Activated naive CD4-positive, alpha-beta T cell treated with anti-CD3 and anti-CD28 coated beads, Interleukin-2, amount 10 ng/mL, durations not matched to agents 7 days and 5 days (primary cell): ENCODE measurements at regions not wholly inside any gene's neighbourhood (a gene's known extent, or its start where the extent isn't known, plus 50 kb on each side); places are given as distances from the start of the nearest gene placed in this dataset.
"Not testable (repeated sequence)": the region's sequence is repeated elsewhere in the genome, so short reads cannot be mapped to it uniquely, and the experiment has no call there.

ENCODE experiments used
- CTCF ChIA-PET: fragments of 350-600 bp; sonication (Branson Sonifier 250); formaldehyde crosslinking; loops from one replicate; lab custom pipeline; 2021; ENCODE audit warnings: antibody characterized with exemption; lab: Charles Lee
- DNase-seq: peaks from one replicate; pipeline ENCODE4 v3.0.0-alpha.2; 2020
- H3K27ac Mint-ChIP-seq: one replicate; pipeline ENCODE4 v1.8.0; 2021; ENCODE audit warnings: mild to moderate bottlenecking, moderate library complexity, mixed read lengths
- H3K27me3 Mint-ChIP-seq: one replicate; pipeline ENCODE4 v1.8.0; 2021; ENCODE audit warnings: mild to moderate bottlenecking, mixed read lengths
- H3K36me3 Mint-ChIP-seq: one replicate; pipeline ENCODE4 v1.8.0; 2021; ENCODE audit warnings: mixed read lengths
- H3K4me1 Mint-ChIP-seq: one replicate; pipeline ENCODE4 v1.8.0; 2021; ENCODE audit warnings: mixed read lengths
- H3K4me3 Mint-ChIP-seq: one replicate; pipeline ENCODE4 v1.8.0; 2021; ENCODE audit warnings: mild to moderate bottlenecking, moderate library complexity, mixed read lengths
- H3K9me3 Mint-ChIP-seq: one replicate; pipeline ENCODE4 v1.8.0; 2021; ENCODE audit warnings: mixed read lengths

- Mint-ChIP-seq H3K9me3 (no peaks in the 10 kb centered on the region), H3K27ac (no peak overlapping the region), H3K36me3 (no peaks in the 10 kb centered on the region), H3K27me3 (no peaks in the 10 kb centered on the region), H3K4me1 (no peaks in the 10 kb centered on the region), H3K4me3 (no peak overlapping the region)
- no peak for DNase-seq
- CTCF ChIA-PET = interaction anchor here (0.6 to 4.6 kb wide), 23 partner anchors 10 to 1002 kb away, joined by 3 to 86 read pairs (median 4); no protein-coding TSS in a partner anchor
These were observed 151.3 kb upstream of the TTC29 start for GRCh38 chr4:147096667-147097604.

- Mint-ChIP-seq H3K9me3 (no peaks in the 10 kb centered on the region), H3K4me3 (no peak overlapping the region), H3K27me3 (peaks cover 13% of the 10 kb centered on the region), H3K4me1 (no peaks in the 10 kb centered on the region), H3K27ac (no peak overlapping the region), H3K36me3 (no peaks in the 10 kb centered on the region)
- CTCF ChIA-PET = no interaction called here
- no peak for DNase-seq
These were observed 156.0 kb upstream of the TTC29 start for GRCh38 chr4:147101678-147102077.

- no peaks in the 10 kb centered on the region for H3K4me1 Mint-ChIP-seq
- no peaks in the 10 kb centered on the region for H3K9me3 Mint-ChIP-seq
- CTCF ChIA-PET = interaction anchor here (1.6 kb wide), 1 partner anchor 83 kb away, joined by 6 read pairs; no protein-coding TSS in a partner anchor
- H3K36me3 Mint-ChIP-seq = no peaks in the 10 kb centered on the region
- H3K27ac Mint-ChIP-seq = no peak overlapping the region
- H3K4me3 Mint-ChIP-seq = no peak overlapping the region
- H3K27me3 Mint-ChIP-seq = peaks cover 13% of the 10 kb centered on the region
- DNase-seq = no peak
These were observed 156.9 kb upstream of the TTC29 start for GRCh38 chr4:147102596-147102995.

GRCh38 chr4:147103403-147103946 lies 157.8 kb upstream of the TTC29 start:
- Mint-ChIP-seq H3K36me3 (no peaks in the 10 kb centered on the region), H3K9me3 (no peaks in the 10 kb centered on the region), H3K4me3 (no peak overlapping the region), H3K4me1 (no peaks in the 10 kb centered on the region), H3K27ac (no peak overlapping the region), H3K27me3 (peaks cover 13% of the 10 kb centered on the region)
- no peak for DNase-seq
- CTCF ChIA-PET = interaction anchor here (1.6 kb wide), 1 partner anchor 84 kb away, joined by 6 read pairs; no protein-coding TSS in a partner anchor

- DNase-seq = no peak
- H3K4me1 Mint-ChIP-seq = no peaks in the 10 kb centered on the region
- no peaks in the 10 kb centered on the region for H3K9me3 Mint-ChIP-seq
- no peak overlapping the region for H3K27ac Mint-ChIP-seq
- H3K4me3 Mint-ChIP-seq = no peak overlapping the region
- CTCF ChIA-PET = no interaction called here
- peaks cover 13% of the 10 kb centered on the region for H3K27me3 Mint-ChIP-seq
- H3K36me3 Mint-ChIP-seq = no peaks in the 10 kb centered on the region
These were observed 159.1 kb upstream of the TTC29 start for GRCh38 chr4:147104768-147105167.

GRCh38 chr4:147108409-147108808 lies 162.7 kb upstream of the TTC29 start:
- Mint-ChIP-seq H3K36me3 (no peaks in the 10 kb centered on the region), H3K9me3 (no peaks in the 10 kb centered on the region), H3K4me1 (no peaks in the 10 kb centered on the region), H3K27ac (no peak overlapping the region), H3K27me3 (peaks cover 10% of the 10 kb centered on the region), H3K4me3 (no peak overlapping the region)
- DNase-seq = no peak
- CTCF ChIA-PET = interaction anchor here (1.3 kb wide), 1 partner anchor 11 kb away, joined by 4 read pairs; no protein-coding TSS in a partner anchor

GRCh38 chr4:147109800-147110199 lies 164.1 kb upstream of the TTC29 start:
- no peaks in the 10 kb centered on the region for H3K4me1 Mint-ChIP-seq
- H3K27ac Mint-ChIP-seq = no peak overlapping the region
- peaks cover 4% of the 10 kb centered on the region for H3K27me3 Mint-ChIP-seq
- H3K9me3 Mint-ChIP-seq = peaks cover 5% of the 10 kb centered on the region
- DNase-seq = no peak
- H3K36me3 Mint-ChIP-seq = no peaks in the 10 kb centered on the region
- H3K4me3 Mint-ChIP-seq = no peak overlapping the region
- CTCF ChIA-PET = interaction anchor here (1.8 kb wide), 1 partner anchor 13 kb away, joined by 4 read pairs; no protein-coding TSS in a partner anchor

GRCh38 chr4:147110473-147111367 lies 165.1 kb upstream of the TTC29 start:
- H3K27me3 Mint-ChIP-seq = no peaks in the 10 kb centered on the region
- no peak overlapping the region for H3K27ac Mint-ChIP-seq
- no peak for DNase-seq
- CTCF ChIA-PET = interaction anchor here (1.3 to 1.8 kb wide), 2 partner anchors 14 kb away, joined by 4 read pairs; no protein-coding TSS in a partner anchor
- peaks cover 9% of the 10 kb centered on the region for H3K9me3 Mint-ChIP-seq
- no peak overlapping the region for H3K4me3 Mint-ChIP-seq
- H3K4me1 Mint-ChIP-seq = no peaks in the 10 kb centered on the region
- no peaks in the 10 kb centered on the region for H3K36me3 Mint-ChIP-seq

- DNase-seq, H3K36me3 Mint-ChIP-seq, H3K27ac Mint-ChIP-seq, H3K4me1 Mint-ChIP-seq, CTCF ChIA-PET, H3K27me3 Mint-ChIP-seq, H3K4me3 Mint-ChIP-seq, H3K9me3 Mint-ChIP-seq: not testable (repeated sequence)
These were observed 166.5 kb upstream of the TTC29 start for GRCh38 chr4:147112196-147112595.

GRCh38 chr4:147117431-147117830 lies 171.8 kb upstream of the TTC29 start:
- H3K27ac Mint-ChIP-seq = no peak overlapping the region
- CTCF ChIA-PET = no interaction called here
- H3K4me3 Mint-ChIP-seq = no peak overlapping the region
- peaks cover 9% of the 10 kb centered on the region for H3K9me3 Mint-ChIP-seq
- no peak for DNase-seq
- no peaks in the 10 kb centered on the region for H3K27me3 Mint-ChIP-seq
- no peaks in the 10 kb centered on the region for H3K4me1 Mint-ChIP-seq
- H3K36me3 Mint-ChIP-seq = no peaks in the 10 kb centered on the region

GRCh38 chr4:147118528-147118927 lies 172.9 kb upstream of the TTC29 start:
- Mint-ChIP-seq H3K9me3 (peaks cover 9% of the 10 kb centered on the region), H3K36me3 (no peaks in the 10 kb centered on the region), H3K27ac (no peak overlapping the region), H3K4me1 (no peaks in the 10 kb centered on the region), H3K27me3 (no peaks in the 10 kb centered on the region), H3K4me3 (no peak overlapping the region)
- no peak for DNase-seq
- CTCF ChIA-PET = no interaction called here

GRCh38 chr4:147122685-147123084 lies 177.0 kb upstream of the TTC29 start:
- DNase-seq = no peak
- no peaks in the 10 kb centered on the region for H3K9me3 Mint-ChIP-seq
- CTCF ChIA-PET = no interaction called here
- no peaks in the 10 kb centered on the region for H3K27me3 Mint-ChIP-seq
- H3K4me1 Mint-ChIP-seq = no peaks in the 10 kb centered on the region
- no peak overlapping the region for H3K4me3 Mint-ChIP-seq
- no peaks in the 10 kb centered on the region for H3K36me3 Mint-ChIP-seq
- H3K27ac Mint-ChIP-seq = no peak overlapping the region

GRCh38 chr4:147123146-147123545 lies 177.5 kb upstream of the TTC29 start:
- CTCF ChIA-PET = no interaction called here
- H3K4me3 Mint-ChIP-seq = no peak overlapping the region
- no peaks in the 10 kb centered on the region for H3K9me3 Mint-ChIP-seq
- H3K4me1 Mint-ChIP-seq = no peaks in the 10 kb centered on the region
- DNase-seq = no peak
- no peak overlapping the region for H3K27ac Mint-ChIP-seq
- no peaks in the 10 kb centered on the region for H3K27me3 Mint-ChIP-seq
- H3K36me3 Mint-ChIP-seq = no peaks in the 10 kb centered on the region

- Mint-ChIP-seq H3K27ac (no peak overlapping the region), H3K36me3 (no peaks in the 10 kb centered on the region), H3K4me1 (no peaks in the 10 kb centered on the region), H3K27me3 (no peaks in the 10 kb centered on the region), H3K4me3 (no peak overlapping the region), H3K9me3 (no peaks in the 10 kb centered on the region)
- CTCF ChIA-PET = no interaction called here
- DNase-seq = no peak
These were observed 183.1 kb upstream of the TTC29 start for GRCh38 chr4:147128787-147129186.
